Astrocyte of the cerebellum (primary cell): ENCODE measurements at regions not wholly inside any gene's neighbourhood (a gene's known extent, or its start where the extent isn't known, plus 50 kb on each side); places are given as distances from the start of the nearest gene placed in this dataset.
"Not testable (repeated sequence)": the region's sequence is repeated elsewhere in the genome, so short reads cannot be mapped to it uniquely, and the experiment has no call there.

Experiments
- DNase-seq: peaks from one replicate; pipeline ENCODE4 v3.0.0-alpha.2; 2011; ENCODE audit warnings: low read depth
- H3K4me3 ChIP-seq: 2 replicates; pipeline ENCODE4 v1.5.1; 2011; ENCODE audit warnings: mild to moderate bottlenecking, low read depth, low read length, moderate library complexity
- in situ Hi-C: cut with HindIII; loops from 2 replicates; pipeline ENCODE4 v1.10.0; 2017; ENCODE audit warnings: low sequenced_read_pairs
- TF ChIP-seq, protein P1 (sequence below): IDR thresholded peaks from 2 replicates; pipeline ENCODE4 v1.5.1; 2012; ENCODE audit warnings: low read length, low read depth, moderate library complexity, mild to moderate bottlenecking; ENCODE audit errors: missing control alignments

DNA sequence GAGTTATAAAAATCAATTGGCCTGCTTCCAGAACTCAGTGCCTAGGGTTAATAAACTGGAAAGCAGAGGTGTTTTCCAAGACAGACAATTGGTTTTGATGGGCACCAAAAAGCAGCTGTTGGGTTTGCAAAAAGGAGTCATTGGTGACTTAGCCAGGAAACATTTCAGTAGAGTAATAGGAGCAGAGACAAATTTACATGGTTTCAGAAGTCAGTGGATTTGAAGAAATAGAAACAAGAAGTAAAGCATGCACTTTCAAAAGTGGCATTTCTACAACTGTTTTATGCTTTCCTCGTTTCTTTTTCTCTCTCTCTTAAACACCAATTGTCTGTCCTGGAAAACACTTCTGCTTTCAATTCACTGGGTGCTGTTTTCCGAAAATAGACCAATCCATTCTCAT is 87.8 kb downstream of the GLUL start:
- no peak for DNase-seq
- TF ChIP-seq, protein P1, sequence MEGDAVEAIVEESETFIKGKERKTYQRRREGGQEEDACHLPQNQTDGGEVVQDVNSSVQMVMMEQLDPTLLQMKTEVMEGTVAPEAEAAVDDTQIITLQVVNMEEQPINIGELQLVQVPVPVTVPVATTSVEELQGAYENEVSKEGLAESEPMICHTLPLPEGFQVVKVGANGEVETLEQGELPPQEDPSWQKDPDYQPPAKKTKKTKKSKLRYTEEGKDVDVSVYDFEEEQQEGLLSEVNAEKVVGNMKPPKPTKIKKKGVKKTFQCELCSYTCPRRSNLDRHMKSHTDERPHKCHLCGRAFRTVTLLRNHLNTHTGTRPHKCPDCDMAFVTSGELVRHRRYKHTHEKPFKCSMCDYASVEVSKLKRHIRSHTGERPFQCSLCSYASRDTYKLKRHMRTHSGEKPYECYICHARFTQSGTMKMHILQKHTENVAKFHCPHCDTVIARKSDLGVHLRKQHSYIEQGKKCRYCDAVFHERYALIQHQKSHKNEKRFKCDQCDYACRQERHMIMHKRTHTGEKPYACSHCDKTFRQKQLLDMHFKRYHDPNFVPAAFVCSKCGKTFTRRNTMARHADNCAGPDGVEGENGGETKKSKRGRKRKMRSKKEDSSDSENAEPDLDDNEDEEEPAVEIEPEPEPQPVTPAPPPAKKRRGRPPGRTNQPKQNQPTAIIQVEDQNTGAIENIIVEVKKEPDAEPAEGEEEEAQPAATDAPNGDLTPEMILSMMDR = no peak
- in situ Hi-C loops = no loop called here
- no peak overlapping the region for H3K4me3 ChIP-seq

DNA sequence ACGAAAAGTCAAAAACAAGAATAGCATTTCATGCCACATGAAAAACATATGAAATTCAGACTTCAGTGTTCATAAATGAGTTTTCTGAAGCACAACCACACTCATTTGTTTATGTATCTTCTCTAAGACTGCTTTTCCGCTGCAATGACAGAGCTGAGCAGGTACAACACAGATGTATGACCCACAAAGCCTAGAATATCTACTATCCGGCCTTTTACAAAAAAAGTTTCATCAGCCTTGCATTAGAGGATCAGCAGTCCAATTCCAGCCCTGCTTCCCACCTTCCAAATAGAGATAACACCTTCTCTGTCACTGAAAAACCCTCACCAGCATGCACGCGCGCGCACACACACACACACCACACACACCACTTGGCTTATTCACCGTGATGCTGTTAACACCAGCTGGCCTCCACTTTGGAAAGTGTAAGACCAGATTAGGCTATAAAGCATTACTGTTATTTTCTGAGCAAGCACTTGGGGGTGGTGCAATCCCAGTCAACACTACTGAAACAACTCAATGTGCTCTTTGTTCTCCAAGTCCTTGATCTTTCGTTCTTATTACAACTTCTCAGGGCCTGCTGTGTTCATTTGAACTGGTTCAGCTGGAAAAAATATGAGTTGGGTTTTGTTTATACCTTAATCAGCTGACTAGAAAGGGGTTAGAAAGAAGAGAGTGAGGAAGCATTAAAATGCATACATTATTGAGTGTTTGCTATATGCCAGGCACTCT is 90.0 kb downstream of the GLUL start:
- in situ Hi-C loops = no loop called here
- peak; percentile 28 for DNase-seq
- TF ChIP-seq, protein P1 = peak; percentile 20
- H3K4me3 ChIP-seq = no peak overlapping the region

DNA sequence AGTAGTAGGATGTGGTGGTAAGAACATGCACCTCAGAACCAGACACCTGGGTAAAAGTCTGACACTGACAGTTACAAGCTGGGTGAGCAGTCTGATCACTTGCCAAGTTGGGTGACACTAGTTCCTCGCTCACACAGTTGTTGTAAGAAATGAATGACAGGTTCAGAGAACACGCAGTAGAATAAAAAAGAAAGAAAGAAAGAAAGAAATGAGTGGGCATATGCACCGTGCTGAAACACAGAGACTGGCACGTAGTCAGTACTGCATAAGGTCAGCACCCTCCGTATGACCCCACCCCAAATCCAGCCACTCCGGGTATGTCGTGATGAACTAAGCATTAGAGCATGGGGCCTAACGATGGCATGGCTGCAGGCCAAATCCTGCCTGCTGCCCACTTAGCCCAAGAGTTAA is 90.6 kb downstream of the GLUL start:
- TF ChIP-seq, protein P1 = no peak
- H3K4me3 ChIP-seq = no peak overlapping the region
- DNase-seq = no peak
- in situ Hi-C loops = no loop called here

DNA sequence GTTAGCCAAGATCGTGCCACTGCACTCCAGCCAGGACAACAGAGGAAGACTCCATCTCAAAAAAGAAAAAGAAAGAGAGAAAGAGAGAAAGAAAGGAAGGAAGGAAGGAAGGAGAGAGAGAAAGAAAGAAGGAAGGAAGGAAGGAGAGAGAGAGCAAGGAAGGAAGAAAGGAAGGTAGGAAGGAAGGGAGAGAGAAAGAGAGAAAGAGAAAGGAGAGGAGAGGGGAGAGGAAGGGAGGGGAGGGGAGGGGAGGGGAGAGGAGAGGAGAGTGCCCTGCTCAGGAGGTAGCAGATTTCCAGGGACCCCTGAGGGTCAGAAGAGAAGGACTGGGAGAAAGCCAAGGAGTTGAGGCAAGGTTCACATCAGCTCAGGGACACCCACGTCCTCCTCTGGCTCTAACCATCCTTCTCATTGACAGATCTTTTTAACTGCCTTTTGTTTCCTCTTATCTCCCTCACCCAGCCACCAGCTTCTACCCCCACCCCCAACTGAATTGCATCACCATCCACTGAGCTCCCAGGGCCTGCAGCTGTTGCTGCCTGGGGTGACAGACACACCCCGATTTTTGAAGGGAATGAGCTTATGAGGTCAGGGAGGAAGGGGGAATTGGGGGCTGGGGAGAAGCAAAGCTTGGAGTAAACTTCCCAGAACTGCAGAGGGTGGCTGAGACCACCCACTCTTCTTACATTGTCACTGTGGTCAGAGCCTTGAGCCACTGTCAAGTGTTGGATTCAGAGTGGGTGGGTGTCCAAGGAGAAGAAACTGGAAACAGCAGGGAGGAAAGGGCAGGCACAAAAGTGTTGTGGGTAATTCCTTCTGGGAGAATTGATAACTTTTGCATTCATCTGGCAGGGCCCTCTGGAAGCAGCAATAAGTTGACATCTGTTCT is 91.6 kb downstream of the GLUL start:
- in situ Hi-C loops = no loop called here
- H3K4me3 ChIP-seq = no peak overlapping the region
- TF ChIP-seq, protein P1 = no peak
- DNase-seq = no peak

DNA sequence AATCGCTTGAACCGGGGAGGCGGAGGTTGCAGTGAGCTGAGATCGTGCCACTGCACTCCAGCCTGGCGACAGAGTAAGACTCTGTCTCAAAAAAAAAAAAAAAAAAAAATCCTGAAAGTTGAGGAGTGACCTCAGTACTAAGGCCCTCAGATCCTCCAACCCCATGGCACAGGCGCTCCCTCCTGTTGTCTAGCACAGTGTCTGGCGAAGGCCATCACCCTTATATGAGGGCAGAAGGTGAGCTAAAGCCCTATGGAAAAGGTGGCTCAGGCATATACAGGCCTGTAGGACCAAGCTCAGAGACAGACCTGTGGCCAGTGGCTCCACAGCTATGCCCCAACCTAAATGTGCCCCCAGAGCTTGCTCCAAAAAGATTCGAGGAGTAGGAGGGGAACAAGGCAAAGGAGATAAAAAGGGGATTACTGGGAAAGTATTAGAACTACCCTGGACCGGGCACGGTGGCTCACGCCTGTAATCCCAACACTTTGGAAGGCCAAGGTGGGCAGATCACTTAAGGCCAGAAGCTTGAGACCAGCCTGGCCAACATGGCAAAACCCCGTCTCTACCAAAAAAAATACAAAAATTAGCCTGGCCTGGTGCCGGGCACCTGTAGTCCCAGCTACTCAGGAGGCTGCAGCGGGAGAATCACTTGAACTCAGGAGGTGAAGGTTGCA is 92.4 kb downstream of the GLUL start:
- DNase-seq, H3K4me3 ChIP-seq, in situ Hi-C loops: not testable (repeated sequence)

DNA sequence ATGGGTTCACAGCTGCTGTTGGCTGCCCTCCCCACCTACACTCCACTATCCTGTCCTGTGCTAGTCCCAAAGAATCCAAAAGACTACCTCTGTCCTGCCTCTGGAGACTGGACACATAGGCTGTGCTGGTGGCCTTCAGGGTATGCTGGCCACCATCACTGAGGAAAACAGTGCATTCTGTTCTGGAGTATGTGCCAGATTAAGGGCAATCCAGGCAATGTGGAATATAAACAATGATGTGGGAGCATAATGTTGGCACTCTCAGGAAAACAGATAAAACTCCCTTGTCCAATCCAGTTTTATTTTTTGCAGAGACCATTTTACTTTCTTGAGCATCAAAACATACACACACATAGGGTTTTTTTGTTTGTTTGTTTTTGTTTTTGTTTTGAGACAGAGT is 94.3 kb downstream of the GLUL start:
- no peak for DNase-seq
- TF ChIP-seq, protein P1 = no peak
- in situ Hi-C loops = no loop called here
- H3K4me3 ChIP-seq = no peak overlapping the region
